ENCODE measurements at regions not wholly inside any gene's neighbourhood (a gene's known extent, or its start where the extent isn't known, plus 50 kb on each side); places are given as distances from the start of the nearest gene placed in this dataset.

DNA sequence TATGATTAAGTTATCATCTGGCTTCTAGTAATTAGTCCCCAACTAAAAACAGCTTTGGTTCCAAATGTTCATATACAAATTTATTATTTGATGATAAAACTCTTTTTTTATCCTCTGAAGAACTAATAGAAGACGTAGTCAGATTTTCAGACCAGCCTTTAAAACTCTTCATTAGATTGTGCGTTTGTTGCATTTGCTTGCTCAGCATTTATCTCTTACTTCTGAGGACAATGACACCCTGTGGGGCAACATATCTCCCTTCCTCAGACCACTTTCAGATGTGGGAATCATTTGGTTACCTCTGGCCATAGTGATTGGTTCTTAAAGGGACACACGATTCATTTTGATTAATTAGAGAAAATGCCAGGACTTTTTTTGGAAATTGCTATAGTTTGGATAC, 481.8 kb downstream of the HAO1 start:
- intact Hi-C loops (cut with DNase I) = no loop called here
- Histone ChIP-seq H3K9me3 (no peaks in the 10 kb centered on the region), H3K36me3 (no peaks in the 10 kb centered on the region), H3K27ac (no peak overlapping the region), H3K4me3 (no peak overlapping the region), H3K27me3 (no peaks in the 10 kb centered on the region), H3K4me1 (no peaks in the 10 kb centered on the region)
- ATAC-seq (no peak), DNase-seq (no peak)
- TF ChIP-seq CTCF (IDR thresholded peaks at IDR 0.05) = no peak

DNA sequence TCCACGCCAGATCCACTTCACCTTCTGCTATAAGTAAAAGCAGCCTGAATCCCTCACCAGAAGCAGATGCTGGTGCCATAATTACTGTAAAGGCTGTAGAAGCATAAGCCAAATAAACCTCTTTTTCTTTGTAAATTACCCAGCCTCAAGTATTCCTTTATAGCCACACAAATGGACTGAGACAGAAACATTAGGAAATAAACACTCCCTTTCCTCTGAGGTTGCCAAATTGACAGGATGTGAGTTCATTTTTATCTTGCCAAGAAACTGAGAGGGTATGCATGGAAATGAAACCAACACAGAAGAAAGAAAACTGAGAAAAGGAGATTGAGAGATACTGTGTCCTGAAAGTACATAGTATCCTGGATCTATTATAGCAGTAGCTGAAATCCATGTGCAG, 481.2 kb downstream of the HAO1 start:
- DNase-seq = no peak
- ATAC-seq = no peak

GRCh38 chr20:7463290-7463689, 477.0 kb downstream of the HAO1 start:
- DNase-seq (no peak), ATAC-seq (no peak)
- H3K36me3 ChIP-seq = no peaks in the 10 kb centered on the region
- peaks cover 0 to 1% of the 10 kb centered on the region in 2 donors for H3K9me3 ChIP-seq
- intact Hi-C loops (cut with DNase I) = no loop called here
- H3K27ac ChIP-seq = no peak overlapping the region
- no peaks in the 10 kb centered on the region for H3K4me1 ChIP-seq
- TF ChIP-seq CTCF (IDR thresholded peaks at IDR 0.05) = no peak
- H3K4me3 ChIP-seq = no peak overlapping the region
- no peaks in the 10 kb centered on the region for H3K27me3 ChIP-seq

More for the DNA sequence above, 481.2 kb downstream of the HAO1 start:
- no peaks in the 10 kb centered on the region for H3K9me3 ChIP-seq
- H3K36me3 ChIP-seq = no peaks in the 10 kb centered on the region
- intact Hi-C loops (cut with DNase I) = no loop called here
- no peaks in the 10 kb centered on the region for H3K27me3 ChIP-seq
- TF ChIP-seq CTCF (IDR thresholded peaks at IDR 0.05) = no peak
- no peaks in the 10 kb centered on the region for H3K4me1 ChIP-seq
- H3K4me3 ChIP-seq = no peak overlapping the region
- H3K27ac ChIP-seq = no peak overlapping the region

DNA sequence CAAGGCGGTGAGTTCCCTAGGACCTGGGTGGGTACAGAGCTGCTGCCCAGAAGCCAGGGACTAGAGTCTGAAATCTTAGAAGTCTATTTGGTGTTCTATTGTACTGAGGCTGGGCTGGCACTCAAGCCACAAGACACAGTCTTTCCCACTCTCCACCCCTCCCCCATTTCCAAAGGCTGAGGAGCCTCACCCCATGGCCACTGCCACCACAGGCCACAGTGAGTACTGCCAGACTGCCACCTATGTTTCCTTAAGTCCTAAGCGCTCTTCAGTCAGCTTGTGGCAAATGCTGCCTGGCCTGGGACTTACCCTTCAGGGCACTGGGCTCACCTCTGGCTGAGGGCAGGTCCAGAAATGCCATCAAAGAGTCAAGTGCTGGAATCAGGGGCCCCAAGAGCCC, 469.3 kb downstream of the HAO1 start:
- Histone ChIP-seq H3K27me3 (no peaks in the 10 kb centered on the region), H3K9me3 (peaks cover 0 to 5% of the 10 kb centered on the region in 2 donors), H3K4me3 (no peak overlapping the region), H3K27ac (no peak overlapping the region), H3K36me3 (no peaks in the 10 kb centered on the region), H3K4me1 (no peaks in the 10 kb centered on the region)
- DNase-seq (no peak), ATAC-seq (no peak)
- no peak for TF ChIP-seq CTCF (IDR thresholded peaks at IDR 0.05)
- intact Hi-C loops (cut with DNase I) = no loop called here

GRCh38 chr20:7490288-7490687, 450.0 kb downstream of the HAO1 start:
- Histone ChIP-seq H3K27me3 (no peaks in the 10 kb centered on the region), H3K4me3 (no peak overlapping the region), H3K36me3 (no peaks in the 10 kb centered on the region), H3K4me1 (no peaks in the 10 kb centered on the region), H3K9me3 (peaks cover 0 to 9% of the 10 kb centered on the region in 2 donors), H3K27ac (no peak overlapping the region)
- ATAC-seq (no peak), DNase-seq (no peak)
- intact Hi-C loops (cut with DNase I) = no loop called here
- no peak for TF ChIP-seq CTCF (IDR thresholded peaks at IDR 0.05)
